ENCODE measurements at regions not wholly inside any gene's neighbourhood (a gene's known extent, or its start where the extent isn't known, plus 50 kb on each side); places are given as distances from the start of the nearest gene placed in this dataset.

- FAIRE-seq: no peak
These were observed 265.3 kb upstream of the TGFBR2 start for GRCh38 chr3:30341079-30341478.

- no peak for FAIRE-seq
These were observed 264.6 kb upstream of the TGFBR2 start for GRCh38 chr3:30341851-30342250.

GRCh38 chr3:30342318-30343060 lies 263.9 kb upstream of the TGFBR2 start:
- FAIRE-seq: peak; percentile 53

GRCh38 chr3:30343067-30343831 lies 263.2 kb upstream of the TGFBR2 start:
- peak; percentile 95 for FAIRE-seq

- FAIRE-seq: no peak
These were observed 262.5 kb upstream of the TGFBR2 start for GRCh38 chr3:30343861-30344260.

GRCh38 chr3:30344288-30344687 lies 262.1 kb upstream of the TGFBR2 start:
- no peak for FAIRE-seq

- no peak for FAIRE-seq
These were observed 259.5 kb upstream of the TGFBR2 start for GRCh38 chr3:30346933-30347320.

GRCh38 chr3:30347679-30348216 lies 258.7 kb upstream of the TGFBR2 start:
- peak; percentile 91 for FAIRE-seq

- FAIRE-seq: no peak
These were observed 256.9 kb upstream of the TGFBR2 start for GRCh38 chr3:30349507-30349906.

GRCh38 chr3:30350011-30350410 lies 256.4 kb upstream of the TGFBR2 start:
- no peak for FAIRE-seq

GRCh38 chr3:30350901-30351300 lies 255.5 kb upstream of the TGFBR2 start:
- FAIRE-seq: peak; percentile 51

GRCh38 chr3:30352410-30353318 lies 253.7 kb upstream of the TGFBR2 start:
- FAIRE-seq: peak; percentile 80

- no peak for FAIRE-seq
These were observed 252.5 kb upstream of the TGFBR2 start for GRCh38 chr3:30353711-30354467.

- FAIRE-seq: peak; percentile 58
These were observed 251.9 kb upstream of the TGFBR2 start for GRCh38 chr3:30354513-30354912.

- FAIRE-seq: no peak
These were observed 251.4 kb upstream of the TGFBR2 start for GRCh38 chr3:30354972-30355371.

GRCh38 chr3:30355622-30356021 lies 250.8 kb upstream of the TGFBR2 start:
- FAIRE-seq: peak; percentile 96

GRCh38 chr3:30356866-30357753 lies 249.3 kb upstream of the TGFBR2 start:
- peak; percentile 96 for FAIRE-seq

GRCh38 chr3:30357897-30358296 lies 248.5 kb upstream of the TGFBR2 start:
- FAIRE-seq: no peak

GRCh38 chr3:30358871-30359270 lies 247.5 kb upstream of the TGFBR2 start:
- no peak for FAIRE-seq

- no peak for FAIRE-seq
These were observed 237.4 kb upstream of the TGFBR2 start for GRCh38 chr3:30368978-30369377.

- peak; percentile 95 for FAIRE-seq
These were observed 235.6 kb upstream of the TGFBR2 start for GRCh38 chr3:30370681-30371271.
